ENCODE measurements at regions not wholly inside any gene's neighbourhood (a gene's known extent, or its start where the extent isn't known, plus 50 kb on each side); places are given as distances from the start of the nearest gene placed in this dataset.

GRCh38 chr4:125526420-125526819 lies 211.7 kb downstream of the FAT4 start:
- ATAC-seq (ENCODE audit: low read depth) (no peak), DNase-seq (no peak)
- H3K27ac ChIP-seq (ENCODE audit: low read length in 2 of 2): no peak overlapping the region
- H3K4me2 ChIP-seq (replicated peaks; ENCODE audit: low read depth, low read length, poor library complexity, severe bottlenecking): no peak overlapping the region
- H4K20me1 ChIP-seq (ENCODE audit: control insufficient read depth, insufficient read depth, low read length, poor library complexity, severe bottlenecking): no peaks in the 10 kb centered on the region
- no peaks in the 10 kb centered on the region for H3K4me1 ChIP-seq (ENCODE audit: control insufficient read depth in 2 of 2, insufficient read depth in 2 of 2, low read length in 2 of 2)
- TF ChIP-seq CTCF (IDR thresholded peaks at IDR 0.05) (no peak), EZH2 (IDR thresholded peaks at IDR 0.05; ENCODE audit: borderline replicate concordance, insufficient read depth, low read depth, low read length, poor library complexity, severe bottlenecking) (no peak)
- 80% methylated on average over 1 of the region's 2 CpGs for WGBS (ENCODE audit: insufficient coverage)
- no peaks in the 10 kb centered on the region for H3K79me2 ChIP-seq (ENCODE audit: control insufficient read depth, insufficient read depth, low read length)
- no peaks in the 10 kb centered on the region for H3K27me3 ChIP-seq (replicated peaks in 1 of 4; ENCODE audit: control extremely low read depth in 1 of 4, control insufficient read depth in 3 of 4, insufficient read depth in 4 of 4, low read length in 3 of 4)
- no peaks in the 10 kb centered on the region for H3K4me1 Mint-ChIP-seq
- CTCF ChIA-PET: no interaction called here
- POLR2A ChIA-PET: no interaction called here
- H3K4me3 ChIP-seq (ENCODE audit: control extremely low read depth in 1 of 5, extremely low read depth in 1 of 5, insufficient read depth in 1 of 5, low read depth in 2 of 5, low read length in 4 of 5): no peak overlapping the region
- intact Hi-C loops (cut with micrococcal nuclease): no loop called here
- H3K27me3 Mint-ChIP-seq: no peaks in the 10 kb centered on the region
- H3K27ac Mint-ChIP-seq: no peak overlapping the region
- no peak overlapping the region for H2AFZ ChIP-seq (ENCODE audit: insufficient read depth, low read depth, low read length, poor library complexity, severe bottlenecking)
- no peaks in the 10 kb centered on the region for H3K9me3 Mint-ChIP-seq (ENCODE audit: insufficient read depth)
- peaks cover 0 to 8% (median 0%) of the 10 kb centered on the region in 3 donors for H3K9me3 ChIP-seq (ENCODE audit: control extremely low read depth in 1 of 3, control insufficient read depth in 2 of 3, insufficient read depth in 1 of 3, low read length in 2 of 3)
- H3K36me3 ChIP-seq (replicated peaks in 1 of 2; ENCODE audit: control extremely low read depth in 1 of 2, control insufficient read depth in 1 of 2, extremely low read depth in 1 of 2, insufficient read depth in 2 of 2, low read length in 1 of 2): no peaks in the 10 kb centered on the region
- H3K4me3 Mint-ChIP-seq: no peak overlapping the region
- no peak overlapping the region for H3K9ac ChIP-seq (ENCODE audit: low read length)

- Histone ChIP-seq H3K36me3 (replicated peaks in 1 of 2; ENCODE audit: control extremely low read depth in 1 of 2, control insufficient read depth in 1 of 2, extremely low read depth in 1 of 2, insufficient read depth in 2 of 2, low read length in 1 of 2) (no peaks in the 10 kb centered on the region), H3K9me3 (ENCODE audit: control extremely low read depth in 1 of 3, control insufficient read depth in 2 of 3, insufficient read depth in 1 of 3, low read length in 2 of 3) (peaks cover 0 to 5% (median 0%) of the 10 kb centered on the region in 3 donors), H3K9ac (ENCODE audit: low read length) (no peak overlapping the region), H3K27me3 (replicated peaks in 1 of 4; ENCODE audit: control extremely low read depth in 1 of 4, control insufficient read depth in 3 of 4, insufficient read depth in 4 of 4, low read length in 3 of 4) (no peaks in the 10 kb centered on the region), H3K79me2 (ENCODE audit: control insufficient read depth, insufficient read depth, low read length) (no peaks in the 10 kb centered on the region), H3K4me3 (ENCODE audit: control extremely low read depth in 1 of 5, extremely low read depth in 1 of 5, insufficient read depth in 1 of 5, low read depth in 2 of 5, low read length in 4 of 5) (no peak overlapping the region), H3K4me2 (replicated peaks; ENCODE audit: low read depth, low read length, poor library complexity, severe bottlenecking) (no peak overlapping the region), H2AFZ (ENCODE audit: insufficient read depth, low read depth, low read length, poor library complexity, severe bottlenecking) (no peak overlapping the region), H3K27ac (ENCODE audit: low read length in 2 of 2) (no peak overlapping the region), H3K4me1 (ENCODE audit: control insufficient read depth in 2 of 2, insufficient read depth in 2 of 2, low read length in 2 of 2) (no peaks in the 10 kb centered on the region), H4K20me1 (ENCODE audit: control insufficient read depth, insufficient read depth, low read length, poor library complexity, severe bottlenecking) (no peaks in the 10 kb centered on the region)
- DNase-seq (no peak), ATAC-seq (ENCODE audit: low read depth) (no peak)
- Mint-ChIP-seq H3K27me3 (no peaks in the 10 kb centered on the region), H3K27ac (no peak overlapping the region), H3K4me3 (no peak overlapping the region), H3K9me3 (ENCODE audit: insufficient read depth) (no peaks in the 10 kb centered on the region), H3K4me1 (no peaks in the 10 kb centered on the region)
- ChIA-PET POLR2A (no interaction called here), CTCF (no interaction called here)
- TF ChIP-seq CTCF (IDR thresholded peaks at IDR 0.05) (no peak), EZH2 (IDR thresholded peaks at IDR 0.05; ENCODE audit: borderline replicate concordance, insufficient read depth, low read depth, low read length, poor library complexity, severe bottlenecking) (no peak)
- WGBS (ENCODE audit: insufficient coverage): no CpG with 5 or more reads among the region's 1 CpG
- intact Hi-C loops (cut with micrococcal nuclease): no loop called here
Observed at GRCh38 chr4:125527681-125528080, 212.9 kb downstream of the FAT4 start.

Measured in B cell (primary cell).